AG09319 (cell line): ENCODE measurements at regions not wholly inside any gene's neighbourhood (a gene's known extent, or its start where the extent isn't known, plus 50 kb on each side); places are given as distances from the start of the nearest gene placed in this dataset.

ENCODE experiments used
- DNase-seq: peaks from one replicate; pipeline ENCODE4 v3.0.0-alpha.2; 2010; ENCODE audit warnings: low read depth; ENCODE audit errors: extremely low read depth
- TF ChIP-seq, protein P1 (sequence below): IDR thresholded peaks from 2 replicates; pipeline ENCODE4 v1.5.1; 2011; ENCODE audit warnings: low read depth, mild to moderate bottlenecking, inconsistent platforms, low read length, moderate library complexity

DNA sequence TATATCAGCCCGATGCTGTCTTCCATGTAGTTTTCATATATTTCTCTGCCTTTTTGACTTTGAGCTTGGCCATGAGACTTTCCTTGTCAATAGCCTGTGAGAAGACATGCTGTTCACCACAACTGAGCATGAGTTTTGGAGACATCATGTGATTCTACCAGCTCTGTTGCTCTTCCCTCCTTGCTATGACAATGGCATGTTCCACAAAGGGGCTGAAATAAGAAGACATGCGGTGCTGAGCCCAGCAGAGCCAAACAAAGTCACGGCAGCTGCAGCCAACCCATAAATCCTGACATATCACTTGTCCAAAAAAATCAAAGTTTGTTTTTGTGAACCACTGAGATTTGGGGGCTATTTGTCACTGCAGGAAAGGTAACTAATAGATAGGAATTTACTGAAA is 343.4 kb upstream of the KITLG start:
- no peak for DNase-seq
- TF ChIP-seq, protein P1, sequence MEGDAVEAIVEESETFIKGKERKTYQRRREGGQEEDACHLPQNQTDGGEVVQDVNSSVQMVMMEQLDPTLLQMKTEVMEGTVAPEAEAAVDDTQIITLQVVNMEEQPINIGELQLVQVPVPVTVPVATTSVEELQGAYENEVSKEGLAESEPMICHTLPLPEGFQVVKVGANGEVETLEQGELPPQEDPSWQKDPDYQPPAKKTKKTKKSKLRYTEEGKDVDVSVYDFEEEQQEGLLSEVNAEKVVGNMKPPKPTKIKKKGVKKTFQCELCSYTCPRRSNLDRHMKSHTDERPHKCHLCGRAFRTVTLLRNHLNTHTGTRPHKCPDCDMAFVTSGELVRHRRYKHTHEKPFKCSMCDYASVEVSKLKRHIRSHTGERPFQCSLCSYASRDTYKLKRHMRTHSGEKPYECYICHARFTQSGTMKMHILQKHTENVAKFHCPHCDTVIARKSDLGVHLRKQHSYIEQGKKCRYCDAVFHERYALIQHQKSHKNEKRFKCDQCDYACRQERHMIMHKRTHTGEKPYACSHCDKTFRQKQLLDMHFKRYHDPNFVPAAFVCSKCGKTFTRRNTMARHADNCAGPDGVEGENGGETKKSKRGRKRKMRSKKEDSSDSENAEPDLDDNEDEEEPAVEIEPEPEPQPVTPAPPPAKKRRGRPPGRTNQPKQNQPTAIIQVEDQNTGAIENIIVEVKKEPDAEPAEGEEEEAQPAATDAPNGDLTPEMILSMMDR: no peak

DNA sequence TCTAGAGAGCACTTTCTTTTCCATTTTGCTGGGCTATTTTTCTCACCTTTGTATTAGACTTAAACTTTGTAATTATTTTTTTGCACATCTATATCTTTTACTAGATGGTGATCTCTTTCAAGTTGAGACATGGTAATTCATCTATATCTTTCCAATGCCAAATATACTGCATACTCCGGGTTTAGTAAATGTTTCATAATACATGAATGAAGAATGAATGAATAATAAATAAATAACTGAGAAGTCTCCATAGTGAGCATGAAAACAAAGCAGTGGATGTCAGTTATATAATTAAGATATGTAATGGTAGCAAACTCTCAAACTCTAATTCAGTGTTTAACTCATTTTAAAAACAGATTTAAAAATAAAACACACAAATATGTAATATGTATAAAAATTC is 342.5 kb upstream of the KITLG start:
- TF ChIP-seq, protein P1: no peak
- no peak for DNase-seq

DNA sequence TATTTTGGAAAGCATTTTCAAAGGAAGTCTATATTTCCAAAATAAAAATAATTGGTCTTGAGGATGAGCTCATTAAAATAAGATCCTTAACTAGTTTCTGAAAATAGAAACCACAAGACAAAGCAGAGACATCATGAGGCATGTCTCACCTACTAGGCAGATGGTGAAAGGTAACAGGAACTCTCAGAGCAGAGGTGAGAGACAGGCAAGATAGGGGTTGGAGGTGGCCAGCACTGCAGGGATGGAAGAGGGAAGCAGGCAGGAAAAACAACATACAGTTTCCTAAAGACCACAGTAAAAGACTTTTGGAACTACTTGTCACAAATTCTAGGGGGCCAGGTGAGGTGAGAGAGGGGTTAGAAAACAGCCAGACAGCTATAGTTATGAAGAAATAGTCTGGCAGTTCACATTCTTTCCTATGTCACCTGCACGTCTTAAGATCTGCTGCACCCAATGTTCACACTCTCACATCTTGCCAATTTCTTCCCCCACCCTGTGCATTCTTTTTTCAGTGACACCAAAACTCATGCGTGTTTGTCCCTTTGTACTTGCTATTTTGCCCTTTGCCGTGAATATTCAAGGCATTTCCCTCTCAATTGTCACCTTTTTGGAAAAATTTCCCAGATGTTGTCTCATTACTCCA is 341.7 kb upstream of the KITLG start:
- no peak for DNase-seq
- TF ChIP-seq, protein P1: no peak

DNA sequence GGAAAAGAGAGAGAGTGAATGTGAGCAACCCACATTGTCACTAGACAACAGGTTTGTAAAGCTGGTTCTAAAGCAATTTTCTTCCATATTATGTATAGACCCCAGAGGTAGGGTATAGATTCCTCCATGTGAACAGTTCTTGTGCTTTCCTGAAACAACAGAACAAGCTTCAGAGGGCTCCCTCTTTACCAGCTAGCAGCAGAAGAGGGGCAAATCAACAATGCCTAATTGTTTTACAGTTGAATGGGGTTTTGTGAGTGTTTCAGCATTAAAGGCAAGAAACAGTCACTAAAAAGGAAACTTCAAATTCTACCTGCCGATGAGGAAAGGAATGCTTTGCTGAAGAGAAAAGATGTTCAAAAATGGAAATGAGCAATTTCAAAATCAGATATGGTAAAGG is 341.2 kb upstream of the KITLG start:
- no peak for DNase-seq
- TF ChIP-seq, protein P1: no peak

DNA sequence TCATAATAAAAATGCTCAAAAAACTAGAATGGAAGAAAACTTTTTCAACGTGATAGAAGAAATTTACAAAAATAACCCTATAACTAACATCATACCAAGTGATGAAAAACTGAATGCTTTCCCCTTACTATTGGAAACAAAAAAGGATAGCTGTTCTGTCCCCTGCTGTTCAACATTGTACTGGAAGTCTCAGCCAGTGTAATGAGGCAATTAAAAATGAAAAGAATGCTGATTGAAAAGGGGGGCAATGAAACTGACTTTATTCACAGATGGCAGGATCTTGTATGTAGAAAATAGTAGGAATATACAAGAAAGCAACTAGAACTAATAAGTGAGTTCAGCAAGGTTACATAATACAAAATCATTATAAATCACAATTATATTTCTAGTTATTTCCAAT is 337.9 kb upstream of the KITLG start:
- DNase-seq: no peak
- TF ChIP-seq, protein P1: no peak

DNA sequence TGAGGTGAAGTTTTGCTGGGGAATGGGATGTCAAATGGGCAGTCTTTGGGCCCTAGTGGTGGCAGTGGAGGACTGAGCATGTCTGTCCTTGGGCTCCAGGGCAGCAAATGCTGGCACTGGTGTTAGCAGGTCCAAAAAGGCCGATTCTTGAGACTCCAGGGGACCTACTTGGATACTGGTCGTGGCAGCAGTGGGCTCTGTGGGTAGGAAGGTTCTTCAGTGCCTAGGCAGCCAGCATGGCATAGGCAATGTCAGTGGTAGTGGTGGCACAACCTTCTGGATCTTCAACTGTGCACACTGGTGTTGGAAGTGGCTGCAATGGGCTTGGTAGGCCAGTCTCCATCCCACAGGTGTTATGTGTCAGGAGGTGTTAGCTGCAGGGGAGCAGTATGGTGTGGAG is 334.7 kb upstream of the KITLG start:
- TF ChIP-seq, protein P1: no peak
- no peak for DNase-seq

DNA sequence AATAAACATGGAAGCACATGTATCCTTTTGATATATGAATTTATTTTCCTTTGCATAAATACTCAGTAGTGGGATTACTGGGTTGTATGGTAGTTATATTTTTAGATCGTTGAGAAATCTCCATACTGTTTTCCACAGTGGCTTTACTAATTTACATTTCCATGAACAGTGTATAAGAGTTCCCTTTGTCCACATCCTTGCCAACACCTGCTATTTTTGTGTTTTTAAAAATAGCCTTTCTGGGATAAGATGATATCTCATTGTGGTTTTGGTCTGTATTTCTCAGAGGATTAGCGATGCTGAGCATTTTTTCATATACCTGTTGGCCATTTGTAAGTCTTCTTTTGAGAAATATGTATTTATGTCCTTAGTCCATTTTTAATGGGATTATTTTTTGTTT is 329.2 kb upstream of the KITLG start:
- DNase-seq: no peak
- TF ChIP-seq, protein P1: no peak
